Small intestine (tissue), 7 donors: ENCODE measurements at regions not wholly inside any gene's neighbourhood (a gene's known extent, or its start where the extent isn't known, plus 50 kb on each side); places are given as distances from the start of the nearest gene placed in this dataset.

Source experiments
- DNase-seq, 2 donors: peaks; one replicate each; pipeline versions ENCODE4 v3.0.0 to v3.0.0-alpha.2; 2013
- FAIRE-seq: peaks from 2 replicates; lab custom pipeline; 2012; peaks lifted over from hg19 to GRCh38; lab: Jason Lieb, UNC
- H3K27ac ChIP-seq, 3 donors: one replicate each; pipeline ENCODE4 v1.5.1; 2013; ENCODE audit warnings: low read length in 2 of 3, mild to moderate bottlenecking in 2 of 3, control low read depth in 1 of 3, inconsistent platforms in 1 of 3, low read depth in 1 of 3, moderate library complexity in 1 of 3
- H3K27me3 ChIP-seq, 3 donors: one replicate each; pipeline ENCODE4 v1.6.1; 2013; ENCODE audit warnings: low read length in 3 of 3, inconsistent platforms in 1 of 3; ENCODE audit not compliant: control insufficient read depth in 3 of 3, insufficient read depth in 3 of 3
- H3K36me3 ChIP-seq, 3 donors: one replicate each; pipeline ENCODE4 v1.6.1; 2013; ENCODE audit warnings: low read length in 3 of 3, inconsistent platforms in 1 of 3, low read depth in 1 of 3, mild to moderate bottlenecking in 1 of 3, moderate library complexity in 1 of 3; ENCODE audit not compliant: control insufficient read depth in 3 of 3, insufficient read depth in 2 of 3
- H3K4me1 ChIP-seq, 3 donors: one replicate each; pipeline ENCODE4 v1.6.1; 2013; ENCODE audit warnings: low read length in 2 of 3, inconsistent platforms in 1 of 3, low read depth in 1 of 3, mild to moderate bottlenecking in 1 of 3, moderate library complexity in 1 of 3; ENCODE audit not compliant: control insufficient read depth in 3 of 3, insufficient read depth in 2 of 3
- H3K4me3 ChIP-seq, 3 donors: one replicate each; pipeline ENCODE4 v1.5.1; 2013; ENCODE audit warnings: low read length in 3 of 3, control low read depth in 1 of 3, inconsistent platforms in 1 of 3, low read depth in 1 of 3, mild to moderate bottlenecking in 1 of 3, moderate library complexity in 1 of 3
- H3K9me3 ChIP-seq, 2 donors: one replicate each; pipeline ENCODE4 v1.6.1; 2013; ENCODE audit warnings: low read depth in 1 of 2, low read length in 1 of 2; ENCODE audit not compliant: control insufficient read depth in 2 of 2, insufficient read depth in 1 of 2
- WGBS, 3 donors: extraction: QIAGEN DNeasy Blood & Tissue Kit; methylation state at CpG; one replicate each; pipeline ENCODE4 v1.1.7; 2013; 5-methylcytosine and 5-hydroxymethylcytosine counted together
- donor health status: healthy with polysubstance abuse.
- donor health status: control.
- donor health status: control.
- donor health status: Bipolar disorder and iron deficiency.
- donor health status: healthy.

DNA sequence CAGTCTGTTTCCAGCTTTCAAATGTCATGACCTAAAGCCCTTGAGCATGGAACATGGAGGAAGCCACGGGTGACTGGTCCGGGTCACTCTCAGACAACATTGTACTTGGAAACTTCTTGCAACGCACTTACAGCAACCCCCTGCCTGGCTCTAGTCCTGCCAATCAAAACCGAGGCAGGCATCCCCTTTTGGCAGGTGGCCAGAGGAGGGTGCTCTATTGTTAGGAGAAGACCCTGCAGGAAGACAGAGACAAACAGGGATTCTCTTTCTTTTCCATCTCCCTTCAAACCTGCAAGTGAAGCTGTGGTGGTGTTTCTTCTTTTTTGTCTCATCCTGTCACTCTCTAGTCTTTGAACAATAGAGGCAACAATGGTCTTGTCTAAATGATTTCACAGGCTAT, 667.2 kb downstream of the ZEB2 start:
- no peaks in the 10 kb centered on the region for H3K27me3 ChIP-seq
- WGBS, 3 donors: 33 to 60% (median 55%) methylated on average over 4 of the region's 4 CpGs

DNA sequence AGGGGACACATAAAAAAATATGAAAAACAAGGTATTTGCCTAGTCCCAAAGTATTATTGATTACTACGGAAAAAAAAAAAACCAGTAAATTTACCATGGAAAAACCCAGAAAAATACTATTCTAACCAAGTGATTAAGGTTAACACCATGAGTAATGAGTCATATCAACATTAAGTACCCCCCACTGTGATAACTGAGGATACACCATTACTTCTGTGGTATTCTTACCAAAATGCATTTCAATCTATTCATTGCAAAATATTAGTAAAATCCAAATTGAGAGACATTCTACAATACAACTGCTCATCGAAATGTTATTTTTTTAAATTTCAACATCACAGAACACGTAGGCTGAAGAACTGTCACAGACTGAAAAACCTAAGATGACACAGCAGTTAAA, 669.8 kb downstream of the ZEB2 start:
- Histone ChIP-seq H3K36me3 (no peaks in the 10 kb centered on the region), H3K27ac (no peak overlapping the region), H3K4me1 (peaks cover 0 to 6% (median 0%) of the 10 kb centered on the region in 3 donors), H3K9me3 (no peaks in the 10 kb centered on the region), H3K27me3 (no peaks in the 10 kb centered on the region), H3K4me3 (no peak overlapping the region)
- WGBS, 3 donors: 78 to 93% (median 80%) methylated on average over 3 of the region's 3 CpGs
- DNase-seq (no peak), FAIRE-seq (no peak)

More for the DNA sequence above, 667.2 kb downstream of the ZEB2 start:
- Histone ChIP-seq H3K36me3 (no peaks in the 10 kb centered on the region), H3K9me3 (no peaks in the 10 kb centered on the region), H3K4me3 (no peak overlapping the region), H3K27ac (no peak overlapping the region), H3K4me1 (peaks cover 0 to 6% (median 0%) of the 10 kb centered on the region in 3 donors)
- FAIRE-seq (no peak), DNase-seq (peak in 1 of 2 donors; percentile 5)

DNA sequence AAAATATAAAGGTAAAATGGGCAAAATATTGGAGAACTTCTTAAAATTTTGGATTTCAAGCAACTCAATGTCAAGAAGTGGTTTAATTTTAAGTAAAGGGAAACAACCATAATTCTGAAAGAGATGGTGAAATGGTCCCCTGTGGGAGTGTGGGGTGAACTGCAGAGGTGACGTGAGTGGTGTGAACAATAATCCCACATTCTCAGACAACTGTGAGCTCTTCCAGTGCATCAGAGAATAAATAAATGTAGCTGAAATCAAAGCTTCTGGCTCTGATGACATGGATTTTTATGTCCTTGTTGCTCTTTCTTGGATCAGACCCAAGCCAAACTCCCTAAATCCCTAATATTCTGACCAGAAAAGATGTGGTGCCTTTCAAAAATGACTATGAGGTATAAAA, 672.7 kb downstream of the ZEB2 start:
- Histone ChIP-seq H3K4me3 (no peak overlapping the region), H3K9me3 (no peaks in the 10 kb centered on the region), H3K27ac (no peak overlapping the region), H3K27me3 (no peaks in the 10 kb centered on the region), H3K36me3 (no peaks in the 10 kb centered on the region), H3K4me1 (no peaks in the 10 kb centered on the region)
- 63 to 90% (median 87%) methylated on average over 1 of the region's 1 CpG for WGBS, 3 donors
- no peak for FAIRE-seq
- DNase-seq: no peak

DNA sequence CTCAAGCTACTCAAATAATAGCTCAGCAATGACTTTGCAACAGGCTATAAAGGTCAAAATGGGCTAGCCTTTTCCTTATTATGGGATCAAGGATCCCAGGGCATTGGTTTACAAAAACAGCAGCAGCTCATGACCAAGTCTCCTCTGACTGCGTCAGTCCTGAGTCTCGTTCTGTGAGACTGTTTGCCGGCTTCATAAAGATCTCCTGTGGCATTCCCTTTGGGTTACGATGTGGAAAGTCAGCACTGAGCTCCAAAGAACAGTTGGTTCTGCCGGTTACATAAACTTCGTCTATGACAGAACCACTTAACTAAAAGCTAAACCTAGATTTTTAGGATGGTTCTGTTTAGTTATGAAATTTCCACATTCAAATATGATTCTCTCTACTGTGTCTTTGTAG, 674.9 kb downstream of the ZEB2 start:
- WGBS, 3 donors: 88 to 93% (median 89%) methylated on average over 6 of the region's 6 CpGs
- Histone ChIP-seq H3K4me3 (no peak overlapping the region), H3K9me3 (peaks cover 0 to 4% of the 10 kb centered on the region in 2 donors), H3K27ac (no peak overlapping the region), H3K36me3 (no peaks in the 10 kb centered on the region), H3K4me1 (no peaks in the 10 kb centered on the region), H3K27me3 (no peaks in the 10 kb centered on the region)
- no peak for DNase-seq
- FAIRE-seq: no peak

DNA sequence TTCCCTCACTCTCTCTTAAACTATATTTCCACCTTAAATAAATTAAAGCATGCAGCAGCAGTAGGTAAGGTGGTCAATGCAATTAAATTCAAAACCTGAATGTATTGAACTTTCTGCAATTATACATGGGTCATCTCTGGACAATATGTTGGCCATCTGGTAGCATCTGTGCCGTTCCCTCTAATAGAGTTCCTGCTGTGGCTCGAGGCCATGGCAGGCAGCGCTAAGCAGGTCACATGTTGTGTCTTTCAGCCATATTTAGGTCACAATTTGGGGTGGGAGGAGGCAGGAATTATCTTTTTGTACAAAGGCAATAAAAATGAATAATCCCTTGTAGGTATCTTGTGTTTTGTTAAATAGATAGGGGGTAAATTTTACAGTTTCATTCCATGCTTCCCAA, 676.2 kb downstream of the ZEB2 start:
- DNase-seq: no peak
- no peaks in the 10 kb centered on the region for H3K36me3 ChIP-seq
- no peak overlapping the region for H3K4me3 ChIP-seq
- no peak overlapping the region for H3K27ac ChIP-seq
- FAIRE-seq: no peak
- WGBS, 3 donors: 76 to 87% (median 81%) methylated on average over 3 of the region's 3 CpGs
- peaks cover 0 to 8% (median 0%) of the 10 kb centered on the region in 3 donors for H3K4me1 ChIP-seq
- H3K27me3 ChIP-seq: no peaks in the 10 kb centered on the region
- peaks cover 0 to 4% of the 10 kb centered on the region in 2 donors for H3K9me3 ChIP-seq

DNA sequence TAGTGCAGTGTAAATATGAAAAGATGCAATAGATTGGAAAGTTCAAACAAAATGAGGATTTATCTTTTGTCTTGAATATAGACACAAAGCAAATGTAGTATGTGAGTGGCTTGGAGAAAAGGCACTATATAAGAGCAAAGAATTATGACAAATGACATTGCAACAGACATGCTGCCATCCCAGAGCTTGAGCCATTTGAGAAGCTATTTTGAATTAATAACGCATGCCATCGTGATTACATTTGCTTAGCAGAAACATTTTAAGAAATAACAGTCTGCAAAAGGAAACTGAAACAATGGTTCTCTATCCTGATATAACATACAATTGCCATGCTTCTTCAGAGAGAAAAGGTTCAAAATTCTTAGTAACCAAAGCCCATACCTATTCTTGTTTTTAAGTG, 677.1 kb downstream of the ZEB2 start:
- Histone ChIP-seq H3K4me1 (peaks cover 0 to 9% (median 0%) of the 10 kb centered on the region in 3 donors), H3K4me3 (no peak overlapping the region), H3K27ac (no peak overlapping the region), H3K36me3 (no peaks in the 10 kb centered on the region), H3K27me3 (no peaks in the 10 kb centered on the region), H3K9me3 (peaks cover 0 to 4% of the 10 kb centered on the region in 2 donors)
- 61 to 91% (median 83%) methylated on average over 2 of the region's 2 CpGs for WGBS, 3 donors
- DNase-seq (no peak), FAIRE-seq (no peak)

DNA sequence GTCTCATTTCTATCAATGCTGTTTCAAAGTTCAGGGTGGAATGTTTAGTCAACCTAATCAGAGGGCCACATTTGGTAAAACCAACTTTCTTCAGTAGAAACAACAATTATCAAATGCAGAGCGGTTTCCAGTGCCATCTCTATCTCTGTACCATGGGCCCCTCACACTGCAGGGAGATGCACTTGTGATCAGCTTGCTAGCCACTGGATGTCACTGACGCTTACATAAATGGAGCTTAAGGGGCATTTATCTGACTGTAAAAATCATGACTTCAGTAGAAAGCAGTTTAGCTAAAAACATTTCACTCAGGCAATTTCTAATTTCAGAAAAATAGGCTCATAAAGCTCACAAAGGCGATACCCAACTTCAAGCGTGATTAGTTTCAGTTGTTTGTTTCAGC, 678.0 kb downstream of the ZEB2 start:
- peaks cover 0 to 4% of the 10 kb centered on the region in 2 donors for H3K9me3 ChIP-seq
- WGBS, 3 donors: 87 to 89% (median 88%) methylated on average over 4 of the region's 4 CpGs
- H3K4me1 ChIP-seq: peaks cover 0 to 9% (median 0%) of the 10 kb centered on the region in 3 donors
- no peak for FAIRE-seq
- H3K27me3 ChIP-seq: no peaks in the 10 kb centered on the region
- no peak overlapping the region for H3K27ac ChIP-seq
- no peaks in the 10 kb centered on the region for H3K36me3 ChIP-seq
- no peak overlapping the region for H3K4me3 ChIP-seq
- no peak for DNase-seq

DNA sequence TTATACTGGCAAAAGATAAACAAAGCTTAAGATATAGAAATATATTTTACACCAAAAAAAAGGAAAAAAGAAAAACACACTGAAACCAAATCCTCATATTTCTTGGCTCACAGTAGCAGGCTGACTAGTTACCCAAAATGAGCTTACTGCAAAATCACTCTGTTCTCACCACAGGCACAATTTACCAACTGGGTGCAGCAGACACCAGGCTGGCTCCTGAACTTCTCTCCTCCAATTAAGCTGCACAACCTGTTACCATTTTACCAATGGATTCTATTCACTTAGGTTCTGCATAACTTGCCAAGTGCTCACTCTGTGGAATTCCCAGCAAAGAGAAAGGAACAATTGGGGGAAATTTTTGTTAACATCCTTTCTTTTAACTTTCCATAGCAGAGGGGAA, 679.3 kb downstream of the ZEB2 start:
- no peaks in the 10 kb centered on the region for H3K27me3 ChIP-seq
- H3K27ac ChIP-seq: no peak overlapping the region
- H3K4me3 ChIP-seq: no peak overlapping the region
- DNase-seq (no peak), FAIRE-seq (no peak)
- no peaks in the 10 kb centered on the region for H3K36me3 ChIP-seq
- peaks cover 0 to 4% of the 10 kb centered on the region in 2 donors for H3K9me3 ChIP-seq
- H3K4me1 ChIP-seq: peaks cover 0 to 9% (median 0%) of the 10 kb centered on the region in 3 donors

DNA sequence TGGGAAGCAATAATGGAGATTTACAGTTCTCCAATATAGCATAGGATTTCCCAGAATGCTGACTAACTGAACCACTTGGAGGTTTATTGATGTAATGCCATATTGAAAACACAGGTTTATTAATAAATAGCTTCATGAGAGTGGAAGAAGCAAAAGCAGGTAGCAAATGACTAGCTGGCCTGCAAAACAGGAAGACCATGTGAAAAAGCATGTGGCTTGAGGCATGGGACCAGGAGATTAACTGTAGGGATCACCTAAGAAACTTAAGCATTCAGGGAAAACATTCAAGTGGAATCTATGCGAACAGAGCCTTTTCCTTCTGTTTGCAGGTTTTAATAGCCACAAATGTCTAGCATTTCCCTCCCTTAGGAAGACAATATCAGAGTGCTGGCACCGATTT, 679.7 kb downstream of the ZEB2 start:
- 74 to 87% (median 83%) methylated on average over 2 of the region's 2 CpGs for WGBS, 3 donors
- Histone ChIP-seq H3K9me3 (peaks cover 0 to 4% of the 10 kb centered on the region in 2 donors), H3K4me1 (peaks cover 0 to 9% (median 0%) of the 10 kb centered on the region in 3 donors), H3K27me3 (no peaks in the 10 kb centered on the region), H3K27ac (no peak overlapping the region), H3K4me3 (no peak overlapping the region), H3K36me3 (no peaks in the 10 kb centered on the region)
- DNase-seq: peak in 1 of 2 donors; percentile 10
- FAIRE-seq: no peak
